Heart left ventricle (tissue), 16 donors: ENCODE measurements at regions not wholly inside any gene's neighbourhood (a gene's known extent, or its start where the extent isn't known, plus 50 kb on each side); places are given as distances from the start of the nearest gene placed in this dataset.

Experiments
- ATAC-seq, 4 donors: fragments of 200-7000 bp; cut with Tn5 transposase; one replicate each; pipeline ENCODE4 v1.9.1; 2020 to 2022; ENCODE audit warnings: moderate library complexity in 4 of 4, mild to moderate bottlenecking in 3 of 4, moderate number of reproducible peaks in 1 of 4
- DNase-seq, 5 donors: peaks; one replicate each; pipeline ENCODE4 v3.0.0-alpha.2; 2020
- H3K27ac ChIP-seq, 12 donors: fragments of 200-600 bp; sonication (generic) in 4 of 12; one replicate each; pipeline versions ENCODE4 v1.5.0 to v1.8.0; 2016 to 2022; ENCODE audit warnings: mild to moderate bottlenecking in 2 of 12
- H3K27me3 ChIP-seq, 9 donors: fragments of 200-600 bp; sonication (generic) in 2 of 9; one replicate each; pipeline versions ENCODE4 v1.5.1 to v1.8.0; 2016 to 2022; ENCODE audit warnings: mild to moderate bottlenecking in 3 of 9
- H3K36me3 ChIP-seq, 9 donors: fragments of 200-600 bp; sonication (generic) in 2 of 9; one replicate each; pipeline versions ENCODE4 v1.5.0 to v1.8.0; 2018 to 2022; ENCODE audit warnings: mild to moderate bottlenecking in 2 of 9
- H3K4me1 ChIP-seq, 12 donors: fragments of 200-600 bp; sonication (generic) in 4 of 12; one replicate each; pipeline versions ENCODE4 v1.5.0 to v1.8.0; 2016 to 2022; ENCODE audit warnings: mild to moderate bottlenecking in 3 of 12
- H3K4me3 ChIP-seq, 12 donors: fragments of 200-600 bp; sonication (generic) in 4 of 12; one replicate each; pipeline versions ENCODE4 v1.5.0 to v1.8.0; 2017 to 2022; ENCODE audit warnings: mild to moderate bottlenecking in 9 of 12, moderate library complexity in 4 of 12
- H3K9me3 ChIP-seq, 12 donors: fragments of 200-600 bp; sonication (generic) in 4 of 12; one replicate each; pipeline versions ENCODE4 v1.5.0 to v1.8.0; 2016 to 2022; ENCODE audit warnings: mild to moderate bottlenecking in 1 of 12
- CTCF ChIP-seq, 12 donors: fragments of 200-600 bp; sonication (generic) in 4 of 12; IDR thresholded peaks; one replicate each; pipeline versions ENCODE4 v1.5.0 to v1.8.0; 2018 to 2022; ENCODE audit warnings: antibody characterized with exemption in 12 of 12, mild to moderate bottlenecking in 5 of 12
- POLR2A ChIP-seq, 2 donors: fragments of 450-650 bp; IDR thresholded peaks; one replicate each; pipeline ENCODE4 v1.6.1; 2017; ENCODE audit warnings: antibody characterized with exemption in 2 of 2, mild to moderate bottlenecking in 2 of 2, moderate library complexity in 2 of 2
- WGBS, 4 donors: extraction: QIAGEN DNeasy Blood & Tissue Kit in 2 of 4; methylation state at CpG; one replicate each; pipeline versions ENCODE4 v1.1.5 to v1.1.7; 2013 to 2018; 5-methylcytosine and 5-hydroxymethylcytosine counted together
- intact Hi-C, 10 donors: fragments of 100-400 bp; cut with DNase I; formaldehyde crosslinking; loops; one replicate each; pipeline versions ENCODE4 v1.11.1 to v1.14.2; 2022
- donor health status: ischemic (EF 13 %, LVEDD 7.1; RV severe dilation, severe dysfunction).
- donor health status: healthy with polysubstance abuse.
- donor health status: DM: no; HTN: yes; CAD: no.
- donor health status: DM: no; HTN: no; CAD: no.
- donor health status: ischemic (EF 25% LVEDD 6.9; RV normal size, moderate dysfunction).
- donor health status: ischemic (EF 25% LVEDD 5.7; RV mildly dilated, moderate dysfunction).
- donor health status: healthy.
- donor health status: DM: yes; HTN: yes; CAD: no.
- donor health status: ischemic (EF 35%, LVEDD 5.7; RV mildly dilated, moderate dysfunction).
- donor health status: nonischemic (EF 11% LVEDD 7.7; RV severe dilation, severe dysfunction).
- donor health status: DM: yes; HTN: yes; CAD: no.
- donor health status: PGD.
- donor health status: ischemic (EF 29% LVEDD 5.4; RV normal size, mild dysfunction).
- donor health status: nonischemic (EF 23%, LVEDD 6.1; RV moderate dilation, normal function).

- WGBS, 4 donors, result 82 to 85% (median 82%) methylated on average over 7 of the region's 7 CpGs
- no peak for DNase-seq
- no peak for ATAC-seq
- Histone ChIP-seq H3K36me3 (peaks cover 0 to 9% (median 0%) of the 10 kb centered on the region in 9 donors), H3K4me1 (peaks cover 0 to 80% (median 53%) of the 10 kb centered on the region in 12 donors), H3K27me3 (no peaks in the 10 kb centered on the region), H3K4me3 (peak overlapping the region in 4 of 12 donors; percentile 48 to 59 (median 56)), H3K9me3 (no peaks in the 10 kb centered on the region), H3K27ac (peak overlapping the region in 7 of 12 donors; percentile 68 to 92 (median 83))
- intact Hi-C loops, result no loop called here
- TF ChIP-seq POLR2A (IDR thresholded peaks at IDR 0.05), result no peak
- no peak for TF ChIP-seq CTCF (IDR thresholded peaks at IDR 0.05)
These were observed 177.2 kb upstream of the KLF14 start for GRCh38 chr7:130910949-130911944.

GRCh38 chr7:130912082-130912861 is 178.3 kb upstream of the KLF14 start:
- 62 to 71% (median 66%) methylated on average over 7 of the region's 7 CpGs for WGBS, 4 donors
- Histone ChIP-seq H3K27ac (peak overlapping the region in 11 of 12 donors; percentile 68 to 92 (median 83)), H3K4me3 (peak overlapping the region; percentile 12 to 59 (median 49)), H3K9me3 (no peaks in the 10 kb centered on the region), H3K27me3 (no peaks in the 10 kb centered on the region), H3K36me3 (peaks cover 0 to 8% (median 0%) of the 10 kb centered on the region in 9 donors), H3K4me1 (peaks cover 0 to 81% (median 59%) of the 10 kb centered on the region in 12 donors)
- no peak for TF ChIP-seq CTCF (IDR thresholded peaks at IDR 0.05)
- no peak for TF ChIP-seq POLR2A (IDR thresholded peaks at IDR 0.05)
- no peak for DNase-seq
- intact Hi-C loops, result no loop called here
- peak in 1 of 4 donors; percentile 21 for ATAC-seq

GRCh38 chr7:130912862-130913638 is 179.0 kb upstream of the KLF14 start:
- Histone ChIP-seq H3K9me3 (no peaks in the 10 kb centered on the region), H3K27me3 (no peaks in the 10 kb centered on the region), H3K4me3 (peak overlapping the region; percentile 12 to 59 (median 49)), H3K36me3 (peaks cover 0 to 8% (median 0%) of the 10 kb centered on the region in 9 donors), H3K27ac (peak overlapping the region; percentile 5 to 92 (median 82)), H3K4me1 (peaks cover 0 to 84% (median 61%) of the 10 kb centered on the region in 12 donors)
- peak in 1 of 2 donors; percentile 30 for TF ChIP-seq POLR2A (IDR thresholded peaks at IDR 0.05)
- TF ChIP-seq CTCF (IDR thresholded peaks at IDR 0.05), result no peak
- ATAC-seq (peak; percentile 44 to 81 (median 80)), DNase-seq (peak; percentile 53 to 84 (median 63))
- WGBS, 4 donors, result 4 to 14% (median 6%) methylated on average over 18 of the region's 18 CpGs
- intact Hi-C loops, result no loop called here
